Hippocampal formation (tissue), 2 donors: ENCODE measurements at regions not wholly inside any gene's neighbourhood (a gene's known extent, or its start where the extent isn't known, plus 50 kb on each side); places are given as distances from the start of the nearest gene placed in this dataset.

Experiments used
- DNase-seq, 2 donors: peaks; one replicate each; lab custom pipeline; 2025; lab: John Stamatoyannopoulos, UW

DNA sequence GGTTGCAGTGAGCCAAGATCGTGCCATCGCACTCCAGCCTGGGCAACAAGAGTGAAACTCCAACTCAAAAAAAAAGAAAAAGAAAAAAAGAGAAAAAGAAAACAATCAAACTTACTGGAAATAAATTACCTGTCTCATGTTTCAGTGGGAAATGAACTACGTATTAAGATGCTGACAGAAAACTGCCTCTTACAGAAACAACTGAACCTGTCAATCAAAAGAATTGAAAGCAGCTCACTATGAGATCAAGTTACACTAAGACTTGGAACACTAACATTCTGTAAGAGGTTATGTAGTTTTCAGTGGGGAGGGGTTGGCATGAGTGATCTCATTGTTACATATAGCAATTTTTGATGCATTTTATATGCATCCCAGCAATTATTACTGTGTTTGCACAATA is 64.4 kb upstream of the SPATA31E1 start:
- no peak for DNase-seq

GRCh38 chr9:87824216-87824875 is 58.3 kb upstream of the SPATA31E1 start:
- DNase-seq = no peak

- no peak for DNase-seq
These were observed 57.8 kb upstream of the SPATA31E1 start for GRCh38 chr9:87824886-87825285.

- no peak for DNase-seq
These were observed 56.3 kb upstream of the SPATA31E1 start for GRCh38 chr9:87826331-87826730.

GRCh38 chr9:87827341-87827740 is 55.3 kb upstream of the SPATA31E1 start:
- no peak for DNase-seq

GRCh38 chr9:87829756-87830155 is 52.9 kb upstream of the SPATA31E1 start:
- DNase-seq = no peak

DNA sequence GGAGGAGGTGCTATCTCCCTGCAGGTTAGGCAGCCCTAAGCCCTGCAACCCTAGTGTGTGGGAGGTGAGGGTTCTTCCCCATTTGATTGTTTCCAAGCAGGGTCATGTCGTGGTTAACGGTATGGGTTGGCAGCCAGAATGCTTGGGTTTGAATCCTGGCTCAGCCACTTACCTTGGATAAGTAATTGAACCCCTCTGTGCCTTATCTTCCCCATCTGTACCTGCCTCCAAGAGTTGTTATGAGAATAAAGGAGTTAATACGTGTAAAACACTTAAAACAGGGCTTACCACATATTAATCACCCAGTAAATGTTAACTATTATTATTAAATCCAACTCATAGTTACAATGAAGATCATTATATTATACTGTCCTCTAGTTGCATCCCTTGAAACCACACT is 52.2 kb upstream of the SPATA31E1 start:
- DNase-seq = no peak

GRCh38 chr9:87831159-87831558 is 51.5 kb upstream of the SPATA31E1 start:
- DNase-seq = no peak
